ENCODE measurements at regions not wholly inside any gene's neighbourhood (a gene's known extent, or its start where the extent isn't known, plus 50 kb on each side); places are given as distances from the start of the nearest gene placed in this dataset.

DNA sequence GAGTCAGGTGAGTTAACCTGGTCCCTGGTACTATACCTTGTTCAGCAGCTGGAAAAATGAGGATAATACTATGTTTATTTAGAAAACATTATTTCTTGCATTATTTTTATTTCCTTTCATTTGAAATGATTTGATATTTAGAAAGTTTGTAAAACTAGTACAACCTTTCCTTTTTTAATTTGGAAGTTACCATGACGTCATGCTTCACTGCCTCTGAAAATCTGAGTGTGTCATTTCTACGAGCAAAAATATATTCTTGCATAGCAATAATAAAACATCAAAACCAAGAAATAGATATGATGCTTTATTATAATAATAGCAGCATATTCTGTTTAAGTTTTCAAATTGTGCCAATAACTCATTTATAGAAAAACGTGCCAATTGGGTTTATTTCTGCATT is 1445.0 kb upstream of the RAG2 start:
- no peak for TF ChIP-seq CTCF (IDR thresholded peaks at IDR 0.05; ENCODE audit: extremely low read depth, low read depth, low read length)
- H3K36me3 ChIP-seq (ENCODE audit: insufficient read depth, low read length): no peaks in the 10 kb centered on the region
- H3K4me1 ChIP-seq (ENCODE audit: insufficient read depth, low read length): no peaks in the 10 kb centered on the region
- no peak overlapping the region for H3K4me2 ChIP-seq (ENCODE audit: insufficient read depth, low read length)
- H4K20me1 ChIP-seq (ENCODE audit: insufficient read depth, low read length): no peaks in the 10 kb centered on the region
- no peaks in the 10 kb centered on the region for H3K27me3 ChIP-seq (ENCODE audit: insufficient read depth, low read length)
- no peaks in the 10 kb centered on the region for H3K9me3 ChIP-seq (ENCODE audit: low read depth, low read length)
- H2AFZ ChIP-seq (ENCODE audit: low read length): no peak overlapping the region
- H3K4me3 ChIP-seq (ENCODE audit: insufficient read depth, low read length): no peak overlapping the region
- no peak for DNase-seq (ENCODE audit: insufficient read length, low spot score, missing footprints)
- H3K27ac ChIP-seq (ENCODE audit: low read depth, low read length): no peak overlapping the region
- no peaks in the 10 kb centered on the region for H3K79me2 ChIP-seq (ENCODE audit: insufficient read depth, low read length)

GRCh38 chr11:38038777-38039176 is 1440.7 kb upstream of the RAG2 start:
- no peaks in the 10 kb centered on the region for H3K27me3 ChIP-seq (ENCODE audit: insufficient read depth, low read length)
- H3K4me2 ChIP-seq (ENCODE audit: insufficient read depth, low read length): no peak overlapping the region
- no peak overlapping the region for H3K4me3 ChIP-seq (ENCODE audit: insufficient read depth, low read length)
- H3K79me2 ChIP-seq (ENCODE audit: insufficient read depth, low read length): no peaks in the 10 kb centered on the region
- no peak overlapping the region for H2AFZ ChIP-seq (ENCODE audit: low read length)
- H3K36me3 ChIP-seq (ENCODE audit: insufficient read depth, low read length): no peaks in the 10 kb centered on the region
- no peak for TF ChIP-seq CTCF (IDR thresholded peaks at IDR 0.05; ENCODE audit: extremely low read depth, low read depth, low read length)
- no peaks in the 10 kb centered on the region for H3K9me3 ChIP-seq (ENCODE audit: low read depth, low read length)
- H4K20me1 ChIP-seq (ENCODE audit: insufficient read depth, low read length): no peaks in the 10 kb centered on the region
- DNase-seq (ENCODE audit: insufficient read length, low spot score, missing footprints): no peak
- H3K27ac ChIP-seq (ENCODE audit: low read depth, low read length): no peak overlapping the region
- no peaks in the 10 kb centered on the region for H3K4me1 ChIP-seq (ENCODE audit: insufficient read depth, low read length)

GRCh38 chr11:38019072-38019775 is 1421.2 kb upstream of the RAG2 start:
- Histone ChIP-seq H3K9me3 (ENCODE audit: low read depth, low read length) (peaks cover 2% of the 10 kb centered on the region), H3K36me3 (ENCODE audit: insufficient read depth, low read length) (no peaks in the 10 kb centered on the region), H4K20me1 (ENCODE audit: insufficient read depth, low read length) (no peaks in the 10 kb centered on the region), H3K79me2 (ENCODE audit: insufficient read depth, low read length) (no peaks in the 10 kb centered on the region), H2AFZ (ENCODE audit: low read length) (no peak overlapping the region), H3K27me3 (ENCODE audit: insufficient read depth, low read length) (no peaks in the 10 kb centered on the region), H3K4me3 (ENCODE audit: insufficient read depth, low read length) (no peak overlapping the region), H3K4me1 (ENCODE audit: insufficient read depth, low read length) (no peaks in the 10 kb centered on the region), H3K27ac (ENCODE audit: low read depth, low read length) (no peak overlapping the region), H3K4me2 (ENCODE audit: insufficient read depth, low read length) (no peak overlapping the region)
- DNase-seq (ENCODE audit: insufficient read length, low spot score, missing footprints): no peak
- no peak for TF ChIP-seq CTCF (IDR thresholded peaks at IDR 0.05; ENCODE audit: extremely low read depth, low read depth, low read length)

GRCh38 chr11:38014405-38014804 is 1416.4 kb upstream of the RAG2 start:
- Histone ChIP-seq H3K36me3 (ENCODE audit: insufficient read depth, low read length) (no peaks in the 10 kb centered on the region), H3K27ac (ENCODE audit: low read depth, low read length) (no peak overlapping the region), H3K79me2 (ENCODE audit: insufficient read depth, low read length) (no peaks in the 10 kb centered on the region), H3K4me2 (ENCODE audit: insufficient read depth, low read length) (no peak overlapping the region), H3K4me3 (ENCODE audit: insufficient read depth, low read length) (no peak overlapping the region), H2AFZ (ENCODE audit: low read length) (no peak overlapping the region), H3K27me3 (ENCODE audit: insufficient read depth, low read length) (no peaks in the 10 kb centered on the region), H3K9me3 (ENCODE audit: low read depth, low read length) (no peaks in the 10 kb centered on the region), H4K20me1 (ENCODE audit: insufficient read depth, low read length) (no peaks in the 10 kb centered on the region), H3K4me1 (ENCODE audit: insufficient read depth, low read length) (no peaks in the 10 kb centered on the region)
- DNase-seq (ENCODE audit: insufficient read length, low spot score, missing footprints): no peak
- no peak for TF ChIP-seq CTCF (IDR thresholded peaks at IDR 0.05; ENCODE audit: extremely low read depth, low read depth, low read length)

Measured in osteoblast (primary cell).